DOHH2 (cell line): ENCODE measurements at regions not wholly inside any gene's neighbourhood (a gene's known extent, or its start where the extent isn't known, plus 50 kb on each side); places are given as distances from the start of the nearest gene placed in this dataset.

Experiments
- EZH2phosphoT487 ChIP-seq: fragments of 200-600 bp; sonication (generic); IDR thresholded peaks from 2 replicates; pipeline ENCODE4 v1.6.1; 2017; ENCODE audit warnings: borderline replicate concordance, mild to moderate bottlenecking, antibody characterized with exemption, low read length, moderate library complexity, mixed read lengths
- TF ChIP-seq, protein P1 (sequence below): fragments of 200-600 bp; sonication (generic); IDR thresholded peaks from one replicate; pipeline ENCODE4 v1.5.1; 2014; ENCODE audit warnings: antibody characterized with exemption, mild to moderate bottlenecking, low read depth, low read length; ENCODE audit not compliant: poor library complexity, severe bottlenecking

DNA sequence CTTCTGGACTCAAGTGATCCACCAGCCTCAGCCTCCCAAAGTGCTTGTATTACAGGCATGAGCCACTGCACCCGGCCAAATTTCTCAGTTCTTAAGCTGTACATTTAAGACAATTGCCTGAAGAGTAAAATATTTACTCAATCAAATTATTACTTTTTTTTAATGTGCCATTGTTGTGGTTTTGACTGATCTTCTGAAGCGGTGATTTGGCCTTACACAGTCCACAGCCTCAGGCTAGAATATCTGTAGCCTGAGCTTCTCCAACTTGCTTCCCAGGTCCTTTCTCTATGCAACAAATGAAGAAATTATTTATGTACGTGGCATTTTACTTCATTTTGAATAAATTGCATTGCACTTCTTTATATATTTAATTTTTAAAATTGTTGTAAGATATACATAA, 281.3 kb downstream of the KLF5 start:
- TF ChIP-seq, protein P1, sequence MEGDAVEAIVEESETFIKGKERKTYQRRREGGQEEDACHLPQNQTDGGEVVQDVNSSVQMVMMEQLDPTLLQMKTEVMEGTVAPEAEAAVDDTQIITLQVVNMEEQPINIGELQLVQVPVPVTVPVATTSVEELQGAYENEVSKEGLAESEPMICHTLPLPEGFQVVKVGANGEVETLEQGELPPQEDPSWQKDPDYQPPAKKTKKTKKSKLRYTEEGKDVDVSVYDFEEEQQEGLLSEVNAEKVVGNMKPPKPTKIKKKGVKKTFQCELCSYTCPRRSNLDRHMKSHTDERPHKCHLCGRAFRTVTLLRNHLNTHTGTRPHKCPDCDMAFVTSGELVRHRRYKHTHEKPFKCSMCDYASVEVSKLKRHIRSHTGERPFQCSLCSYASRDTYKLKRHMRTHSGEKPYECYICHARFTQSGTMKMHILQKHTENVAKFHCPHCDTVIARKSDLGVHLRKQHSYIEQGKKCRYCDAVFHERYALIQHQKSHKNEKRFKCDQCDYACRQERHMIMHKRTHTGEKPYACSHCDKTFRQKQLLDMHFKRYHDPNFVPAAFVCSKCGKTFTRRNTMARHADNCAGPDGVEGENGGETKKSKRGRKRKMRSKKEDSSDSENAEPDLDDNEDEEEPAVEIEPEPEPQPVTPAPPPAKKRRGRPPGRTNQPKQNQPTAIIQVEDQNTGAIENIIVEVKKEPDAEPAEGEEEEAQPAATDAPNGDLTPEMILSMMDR = no peak
- no peak for TF ChIP-seq EZH2phosphoT487
